Psoas muscle (tissue), 7 donors: ENCODE measurements at regions not wholly inside any gene's neighbourhood (a gene's known extent, or its start where the extent isn't known, plus 50 kb on each side); places are given as distances from the start of the nearest gene placed in this dataset.

Experiments
- ATAC-seq, 4 donors: fragments of 200-7000 bp; cut with Tn5 transposase; one replicate each; pipeline ENCODE4 v1.9.1; 2020; ENCODE audit warnings: moderate library complexity in 3 of 4, mild to moderate bottlenecking in 2 of 4
- DNase-seq, 2 donors: peaks; one replicate each; pipeline ENCODE4 v3.0.0-alpha.2; 2020
- H3K27ac ChIP-seq: fragments of 200-600 bp; one replicate; pipeline ENCODE4 v1.8.0; 2022
- H3K27me3 ChIP-seq, 3 donors: fragments of 200-600 bp in 1 of 3; one replicate each; pipeline versions ENCODE4 v1.6.1 to v1.8.0; 2013 to 2022; ENCODE audit warnings: low read length in 2 of 3, mild to moderate bottlenecking in 2 of 3, moderate library complexity in 1 of 3; ENCODE audit not compliant: insufficient read depth in 3 of 3
- H3K36me3 ChIP-seq, 2 donors: fragments of 200-600 bp in 1 of 2; one replicate each; pipeline versions ENCODE4 v1.6.1 to v1.8.0; 2013 to 2022; ENCODE audit warnings: low read depth in 1 of 2, mild to moderate bottlenecking in 1 of 2, moderate library complexity in 1 of 2; ENCODE audit not compliant: insufficient read depth in 1 of 2
- H3K4me1 ChIP-seq: fragments of 200-600 bp; one replicate; pipeline ENCODE4 v1.8.0; 2022
- H3K4me3 ChIP-seq: fragments of 200-600 bp; one replicate; pipeline ENCODE4 v1.8.0; 2022; ENCODE audit warnings: mild to moderate bottlenecking
- H3K9me3 ChIP-seq: fragments of 200-600 bp; one replicate; pipeline ENCODE4 v1.8.0; 2022
- CTCF ChIP-seq: fragments of 200-600 bp; IDR thresholded peaks from one replicate; pipeline ENCODE4 v1.8.0; 2022; ENCODE audit warnings: antibody characterized with exemption
- WGBS, 3 donors: extraction: QIAGEN DNeasy Blood & Tissue Kit; methylation state at CpG; one replicate each; pipeline versions ENCODE4 v1.1.6 to v1.1.7; 2013; 5-methylcytosine and 5-hydroxymethylcytosine counted together
- intact Hi-C, 2 donors: fragments of 100-400 bp; cut with DNase I; formaldehyde crosslinking; loops; one replicate each; pipeline versions ENCODE4 v1.11.0 to v1.14.2; 2022
- donor health status: healthy with polysubstance abuse.
- donor health status: DM: no; HTN: no; CAD: no; lungs with moderate emphysema.
- donor health status: Bipolar disorder and iron deficiency.
- donor health status: healthy.
- donor health status: DM: yes; HTN: yes; CAD: no.
- donor health status: DM: no; HTN: no; CAD: no.
- donor health status: DM: yes; HTN: yes; CAD: no.

GRCh38 chr18:54690198-54690597 is 99.2 kb downstream of the DYNAP start:
- no peak for TF ChIP-seq CTCF
- ATAC-seq = no peak
- intact Hi-C loops = no loop called here

GRCh38 chr18:54692463-54692862 is 101.4 kb downstream of the DYNAP start:
- Histone ChIP-seq H3K4me1 (no peaks in the 10 kb centered on the region), H3K36me3 (no peaks in the 10 kb centered on the region), H3K27ac (no peak overlapping the region), H3K9me3 (no peaks in the 10 kb centered on the region), H3K27me3 (no peaks in the 10 kb centered on the region), H3K4me3 (no peak overlapping the region)
- intact Hi-C loops = no loop called here
- ATAC-seq (no peak), DNase-seq (no peak)
- WGBS, 3 donors = 79 to 93% (median 86%) methylated on average over 1 of the region's 1 CpG
- TF ChIP-seq CTCF = no peak

More at GRCh38 chr18:54690198-54690597, 99.2 kb downstream of the DYNAP start:
- no peak for DNase-seq
- H3K9me3 ChIP-seq = no peaks in the 10 kb centered on the region
- no peak overlapping the region for H3K4me3 ChIP-seq
- no peak overlapping the region for H3K27ac ChIP-seq
- H3K27me3 ChIP-seq = no peaks in the 10 kb centered on the region
- no peaks in the 10 kb centered on the region for H3K4me1 ChIP-seq
- 37 to 48% (median 37%) methylated on average over 5 of the region's 5 CpGs for WGBS, 3 donors
- H3K36me3 ChIP-seq = no peaks in the 10 kb centered on the region

- 74 to 83% (median 81%) methylated on average over 4 of the region's 4 CpGs for WGBS, 3 donors
- Histone ChIP-seq H3K27ac (no peak overlapping the region), H3K27me3 (no peaks in the 10 kb centered on the region), H3K4me3 (no peak overlapping the region), H3K9me3 (no peaks in the 10 kb centered on the region), H3K4me1 (no peaks in the 10 kb centered on the region), H3K36me3 (no peaks in the 10 kb centered on the region)
- TF ChIP-seq CTCF = no peak
- intact Hi-C loops = no loop called here
- ATAC-seq = no peak
- DNase-seq = no peak
Measured at GRCh38 chr18:54696616-54697293, 105.7 kb downstream of the DYNAP start.

- Histone ChIP-seq H3K36me3 (no peaks in the 10 kb centered on the region), H3K27me3 (no peaks in the 10 kb centered on the region), H3K27ac (no peak overlapping the region), H3K4me3 (no peak overlapping the region), H3K4me1 (no peaks in the 10 kb centered on the region), H3K9me3 (no peaks in the 10 kb centered on the region)
- TF ChIP-seq CTCF = no peak
- intact Hi-C loops = no loop called here
- 20 to 28% (median 26%) methylated on average over 1 of the region's 1 CpG for WGBS, 3 donors
- no peak for DNase-seq
- no peak for ATAC-seq
Measured at GRCh38 chr18:54700580-54700979, 109.5 kb downstream of the DYNAP start.

GRCh38 chr18:54702686-54703085 is 111.6 kb downstream of the DYNAP start:
- Histone ChIP-seq H3K9me3 (no peaks in the 10 kb centered on the region), H3K4me1 (no peaks in the 10 kb centered on the region), H3K27me3 (no peaks in the 10 kb centered on the region), H3K36me3 (no peaks in the 10 kb centered on the region), H3K4me3 (no peak overlapping the region), H3K27ac (no peak overlapping the region)
- DNase-seq (no peak), ATAC-seq (no peak)
- intact Hi-C loops = no loop called here
- 23 to 41% (median 33%) methylated on average over 1 of the region's 1 CpG for WGBS, 3 donors
- TF ChIP-seq CTCF = no peak
